ENCODE measurements at regions not wholly inside any gene's neighbourhood (a gene's known extent, or its start where the extent isn't known, plus 50 kb on each side); places are given as distances from the start of the nearest gene placed in this dataset.

- no peak for TF ChIP-seq EZH2phosphoT487 (IDR thresholded peaks at IDR 0.05; ENCODE audit: unreplicated experiment)
- TF ChIP-seq, protein P1, sequence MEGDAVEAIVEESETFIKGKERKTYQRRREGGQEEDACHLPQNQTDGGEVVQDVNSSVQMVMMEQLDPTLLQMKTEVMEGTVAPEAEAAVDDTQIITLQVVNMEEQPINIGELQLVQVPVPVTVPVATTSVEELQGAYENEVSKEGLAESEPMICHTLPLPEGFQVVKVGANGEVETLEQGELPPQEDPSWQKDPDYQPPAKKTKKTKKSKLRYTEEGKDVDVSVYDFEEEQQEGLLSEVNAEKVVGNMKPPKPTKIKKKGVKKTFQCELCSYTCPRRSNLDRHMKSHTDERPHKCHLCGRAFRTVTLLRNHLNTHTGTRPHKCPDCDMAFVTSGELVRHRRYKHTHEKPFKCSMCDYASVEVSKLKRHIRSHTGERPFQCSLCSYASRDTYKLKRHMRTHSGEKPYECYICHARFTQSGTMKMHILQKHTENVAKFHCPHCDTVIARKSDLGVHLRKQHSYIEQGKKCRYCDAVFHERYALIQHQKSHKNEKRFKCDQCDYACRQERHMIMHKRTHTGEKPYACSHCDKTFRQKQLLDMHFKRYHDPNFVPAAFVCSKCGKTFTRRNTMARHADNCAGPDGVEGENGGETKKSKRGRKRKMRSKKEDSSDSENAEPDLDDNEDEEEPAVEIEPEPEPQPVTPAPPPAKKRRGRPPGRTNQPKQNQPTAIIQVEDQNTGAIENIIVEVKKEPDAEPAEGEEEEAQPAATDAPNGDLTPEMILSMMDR (conservative IDR thresholded peaks at IDR 0.05; ENCODE audit: low read depth in 2 of 2), result no peak
- TF ChIP-seq CREB1 (CRISPR knock-in tag; IDR thresholded peaks at IDR 0.05; ENCODE audit: low read depth), result no peak
- TF ChIP-seq, protein P2, sequence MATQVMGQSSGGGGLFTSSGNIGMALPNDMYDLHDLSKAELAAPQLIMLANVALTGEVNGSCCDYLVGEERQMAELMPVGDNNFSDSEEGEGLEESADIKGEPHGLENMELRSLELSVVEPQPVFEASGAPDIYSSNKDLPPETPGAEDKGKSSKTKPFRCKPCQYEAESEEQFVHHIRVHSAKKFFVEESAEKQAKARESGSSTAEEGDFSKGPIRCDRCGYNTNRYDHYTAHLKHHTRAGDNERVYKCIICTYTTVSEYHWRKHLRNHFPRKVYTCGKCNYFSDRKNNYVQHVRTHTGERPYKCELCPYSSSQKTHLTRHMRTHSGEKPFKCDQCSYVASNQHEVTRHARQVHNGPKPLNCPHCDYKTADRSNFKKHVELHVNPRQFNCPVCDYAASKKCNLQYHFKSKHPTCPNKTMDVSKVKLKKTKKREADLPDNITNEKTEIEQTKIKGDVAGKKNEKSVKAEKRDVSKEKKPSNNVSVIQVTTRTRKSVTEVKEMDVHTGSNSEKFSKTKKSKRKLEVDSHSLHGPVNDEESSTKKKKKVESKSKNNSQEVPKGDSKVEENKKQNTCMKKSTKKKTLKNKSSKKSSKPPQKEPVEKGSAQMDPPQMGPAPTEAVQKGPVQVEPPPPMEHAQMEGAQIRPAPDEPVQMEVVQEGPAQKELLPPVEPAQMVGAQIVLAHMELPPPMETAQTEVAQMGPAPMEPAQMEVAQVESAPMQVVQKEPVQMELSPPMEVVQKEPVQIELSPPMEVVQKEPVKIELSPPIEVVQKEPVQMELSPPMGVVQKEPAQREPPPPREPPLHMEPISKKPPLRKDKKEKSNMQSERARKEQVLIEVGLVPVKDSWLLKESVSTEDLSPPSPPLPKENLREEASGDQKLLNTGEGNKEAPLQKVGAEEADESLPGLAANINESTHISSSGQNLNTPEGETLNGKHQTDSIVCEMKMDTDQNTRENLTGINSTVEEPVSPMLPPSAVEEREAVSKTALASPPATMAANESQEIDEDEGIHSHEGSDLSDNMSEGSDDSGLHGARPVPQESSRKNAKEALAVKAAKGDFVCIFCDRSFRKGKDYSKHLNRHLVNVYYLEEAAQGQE (IDR thresholded peaks at IDR 0.05; ENCODE audit: unreplicated experiment), result no peak
- no peak for TF ChIP-seq POLR2AphosphoS5 (IDR thresholded peaks at IDR 0.05; ENCODE audit: low read depth)
- TF ChIP-seq EZH2 (IDR thresholded peaks at IDR 0.05; ENCODE audit: low read depth, unreplicated experiment), result no peak
- no peak for TF ChIP-seq NANOG (IDR thresholded peaks at IDR 0.05; ENCODE audit: borderline replicate concordance)
These were observed 180.8 kb upstream of the MVB12B start for GRCh38 chr9:126145887-126146253.

Measured in GM23338 (cell line).